NCI-H1048 (cell line): ENCODE measurements at regions not wholly inside any gene's neighbourhood (a gene's known extent, or its start where the extent isn't known, plus 50 kb on each side); places are given as distances from the start of the nearest gene placed in this dataset.
"Not testable (repeated sequence)": the region's sequence is repeated elsewhere in the genome, so short reads cannot be mapped to it uniquely, and the experiment has no call there.

ENCODE experiments used
- DNase-seq: peaks from one replicate; lab custom pipeline; 2025; lab: John Stamatoyannopoulos, UW

- DNase-seq = no peak
Observed at GRCh38 chr3:20637729-20638128, 451.7 kb upstream of the SGO1 start.

DNA sequence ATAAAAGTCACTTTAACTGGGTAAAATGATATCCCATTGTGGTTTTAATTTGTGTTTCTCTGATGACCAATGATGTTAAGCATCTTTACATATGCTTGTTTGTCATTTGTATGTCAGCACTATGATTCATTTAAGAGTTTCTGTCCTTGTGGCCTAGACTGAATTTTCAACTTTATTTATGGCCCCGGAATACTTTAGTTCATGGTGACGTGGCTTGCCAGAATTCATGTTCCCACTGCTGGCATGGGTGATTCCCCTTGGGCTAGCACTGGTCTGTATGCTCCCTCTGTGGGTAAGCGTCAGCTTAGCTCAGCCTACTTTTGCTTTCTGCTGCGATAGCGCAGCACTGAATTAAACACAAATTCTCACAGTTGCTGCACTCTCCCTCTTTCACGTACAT, 436.3 kb upstream of the SGO1 start:
- no peak for DNase-seq

- DNase-seq = not testable (repeated sequence)
Observed at GRCh38 chr3:20618621-20619020, 432.6 kb upstream of the SGO1 start.

- not testable (repeated sequence) for DNase-seq
Observed at GRCh38 chr3:20618181-20618580, 432.2 kb upstream of the SGO1 start.

DNA sequence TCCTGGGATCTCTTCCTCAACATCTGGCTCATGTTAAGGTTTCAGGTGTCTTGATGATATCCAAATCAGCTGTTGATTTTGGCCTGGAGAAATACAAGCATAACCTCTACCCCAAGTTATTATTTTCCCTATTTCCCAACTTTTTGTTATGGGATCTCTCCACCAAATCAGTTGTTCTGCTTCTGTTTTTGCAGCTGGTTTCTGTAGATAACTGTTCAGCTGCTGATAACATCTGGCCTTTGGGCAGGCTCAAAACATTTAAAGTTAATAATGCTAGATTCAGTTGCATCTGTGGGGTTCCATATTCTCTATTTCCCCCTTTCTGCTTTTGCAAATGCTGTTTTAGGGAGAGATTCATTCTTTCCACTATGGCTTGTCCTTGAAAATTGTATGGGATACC, 430.0 kb upstream of the SGO1 start:
- not testable (repeated sequence) for DNase-seq

GRCh38 chr3:20608054-20608738, 422.2 kb upstream of the SGO1 start:
- no peak for DNase-seq

DNA sequence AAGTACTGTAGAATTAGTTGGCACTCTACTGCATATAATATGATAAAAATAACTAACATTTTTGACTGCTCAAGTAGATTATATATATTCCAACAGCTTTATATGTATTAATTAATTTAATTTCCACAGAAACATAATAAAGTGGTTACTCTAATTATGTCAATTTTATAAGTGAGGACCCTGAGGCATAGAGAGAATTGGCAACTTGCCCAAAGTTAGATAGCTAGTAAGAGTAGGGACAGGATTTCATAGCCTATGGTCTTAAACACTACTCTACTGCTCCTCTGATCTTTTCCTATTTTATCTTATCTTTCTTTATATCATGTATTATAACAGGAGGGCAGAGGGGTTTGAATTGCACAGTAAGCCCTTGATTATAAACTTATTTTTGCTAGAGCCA, 418.7 kb upstream of the SGO1 start:
- no peak for DNase-seq

DNA sequence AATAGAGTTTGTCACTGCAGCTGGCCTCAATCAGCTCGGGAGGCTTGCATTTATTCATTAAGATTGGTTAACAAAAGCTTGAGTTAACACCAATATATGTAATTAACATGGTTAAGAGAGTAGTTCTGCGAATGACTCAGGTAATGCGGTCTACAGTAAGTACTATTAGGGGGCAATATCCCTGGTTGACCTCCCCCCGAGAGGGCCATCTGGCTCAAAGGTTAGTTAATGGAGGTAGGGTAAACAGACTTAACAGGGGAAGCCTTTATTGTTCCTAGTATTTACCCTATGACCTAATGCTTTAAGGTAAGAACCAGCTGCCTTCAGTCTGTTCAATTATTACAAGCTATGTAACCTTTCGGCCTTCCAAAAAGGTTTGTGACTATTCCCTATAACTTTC, 403.3 kb upstream of the SGO1 start:
- DNase-seq = no peak

DNA sequence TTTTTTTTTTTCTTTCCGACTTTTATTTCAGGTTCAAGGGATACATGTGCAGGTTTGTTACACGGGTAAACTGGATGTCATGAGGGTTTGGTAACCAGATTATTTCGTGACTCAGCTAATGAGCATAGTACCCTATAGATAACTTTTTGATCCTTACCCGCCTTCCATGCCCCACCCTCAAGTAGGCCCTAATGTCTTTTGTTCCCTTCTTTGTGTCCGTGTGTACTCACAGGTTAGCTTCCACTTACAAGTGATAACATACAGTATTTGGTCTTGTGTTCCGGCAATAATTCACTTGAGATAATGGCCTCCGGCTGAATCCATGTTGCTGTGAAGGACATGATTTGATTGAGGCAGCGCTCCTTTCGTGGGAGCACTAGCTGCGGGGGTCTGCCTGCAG, 402.8 kb upstream of the SGO1 start:
- DNase-seq = no peak

- no peak for DNase-seq
Observed at GRCh38 chr3:20583648-20584047, 397.6 kb upstream of the SGO1 start.

- DNase-seq = no peak
Observed at GRCh38 chr3:20576228-20576627, 390.2 kb upstream of the SGO1 start.

DNA sequence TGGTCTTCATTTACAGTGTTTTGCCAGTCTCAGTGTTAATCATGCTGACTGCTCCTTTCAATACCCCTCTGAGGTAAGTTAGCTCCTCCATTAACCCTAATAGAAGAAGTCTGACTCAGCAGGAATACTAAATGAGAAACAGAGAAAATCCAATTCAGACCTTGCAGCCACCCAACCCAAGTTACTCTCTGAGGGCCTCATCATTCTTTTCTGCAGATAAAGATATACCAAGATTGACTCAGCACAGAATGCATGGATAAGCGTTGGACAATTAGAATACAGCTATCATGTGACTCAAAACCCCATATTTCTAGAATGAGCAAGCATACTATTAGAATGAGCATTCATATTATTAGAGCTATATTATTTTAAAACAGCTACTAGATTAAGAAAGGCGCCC, 389.1 kb upstream of the SGO1 start:
- DNase-seq = no peak

DNA sequence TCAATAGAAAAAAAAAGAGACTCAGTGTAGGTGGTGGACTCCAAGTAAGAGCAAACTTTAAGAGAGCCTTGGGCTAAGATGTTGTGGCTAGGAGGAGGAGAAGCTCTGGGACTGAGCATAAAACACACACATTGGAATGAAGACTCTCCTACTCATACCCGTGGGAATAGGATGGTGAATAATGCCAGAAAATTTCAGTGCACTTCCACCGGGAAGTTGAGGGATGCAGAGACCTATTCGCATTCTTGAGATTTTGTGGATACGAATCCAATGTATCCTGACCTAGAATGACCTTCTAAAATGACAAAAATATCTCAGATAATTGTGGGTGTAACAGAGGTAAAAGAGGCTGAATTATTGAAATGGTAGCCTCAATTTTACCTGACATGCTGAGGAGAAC, 388.7 kb upstream of the SGO1 start:
- DNase-seq = no peak

- DNase-seq = no peak
Observed at GRCh38 chr3:20573175-20573574, 387.2 kb upstream of the SGO1 start.

- no peak for DNase-seq
Observed at GRCh38 chr3:20572473-20572872, 386.5 kb upstream of the SGO1 start.

- no peak for DNase-seq
Observed at GRCh38 chr3:20569310-20569709, 383.3 kb upstream of the SGO1 start.

GRCh38 chr3:20564966-20565365, 379.0 kb upstream of the SGO1 start:
- no peak for DNase-seq

DNA sequence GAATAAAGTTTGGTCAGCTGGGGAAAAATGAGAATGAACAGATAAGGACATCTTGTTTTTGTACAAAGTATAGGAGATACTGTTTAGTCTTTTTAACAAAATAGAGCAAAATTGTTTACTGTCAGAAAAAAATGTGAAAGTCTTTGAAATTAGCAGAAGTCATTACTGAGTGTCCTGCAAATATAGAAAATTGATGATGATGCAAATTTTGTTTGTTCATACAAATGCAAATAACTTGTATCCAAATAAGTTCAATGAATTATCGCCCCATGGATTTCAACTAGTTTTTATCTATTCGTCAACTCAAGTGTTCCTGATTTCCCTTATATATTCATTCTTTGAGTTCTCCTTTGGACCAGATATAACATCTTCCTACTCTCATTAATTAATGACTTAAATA, 378.0 kb upstream of the SGO1 start:
- DNase-seq = no peak

DNA sequence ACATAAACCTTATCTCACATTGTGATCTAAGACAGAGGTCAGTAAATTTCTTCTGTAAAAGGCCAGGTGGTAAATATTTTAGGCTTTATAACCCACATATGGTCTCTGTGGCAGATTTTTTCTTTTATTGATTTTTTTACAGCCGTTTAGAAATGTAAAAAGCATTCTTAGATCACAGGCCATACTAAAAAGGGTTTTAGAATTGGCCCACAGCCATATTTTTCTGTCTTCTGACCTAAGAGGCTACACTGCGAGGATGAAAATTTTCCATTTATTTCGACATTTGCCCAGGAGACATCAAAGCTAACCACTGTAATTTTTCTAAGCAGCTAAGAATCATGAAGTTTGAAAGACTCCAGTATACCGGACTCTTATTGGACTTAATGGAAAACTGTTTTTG, 377.2 kb upstream of the SGO1 start:
- no peak for DNase-seq

- DNase-seq = no peak
Observed at GRCh38 chr3:20561166-20561565, 375.2 kb upstream of the SGO1 start.

GRCh38 chr3:20560446-20560845, 374.4 kb upstream of the SGO1 start:
- not testable (repeated sequence) for DNase-seq

DNA sequence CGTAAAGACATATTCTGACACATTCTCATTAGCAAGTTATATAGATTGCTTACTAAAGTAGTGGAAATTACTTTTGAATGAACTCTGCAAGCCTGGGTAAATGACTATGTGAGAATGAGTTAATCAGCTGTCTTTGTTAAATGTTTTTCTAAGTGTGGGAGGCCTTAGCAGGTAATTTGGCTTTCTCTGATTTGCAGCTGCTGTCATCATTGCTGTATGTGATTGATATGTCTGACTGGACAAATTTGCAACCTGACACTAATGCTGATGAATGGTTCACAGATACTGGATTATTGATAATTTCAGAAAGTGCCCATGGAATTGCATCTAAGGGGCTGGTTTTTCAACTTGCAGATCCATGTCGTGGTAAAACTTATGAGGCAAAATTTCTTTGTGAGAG, 372.2 kb upstream of the SGO1 start:
- no peak for DNase-seq

DNA sequence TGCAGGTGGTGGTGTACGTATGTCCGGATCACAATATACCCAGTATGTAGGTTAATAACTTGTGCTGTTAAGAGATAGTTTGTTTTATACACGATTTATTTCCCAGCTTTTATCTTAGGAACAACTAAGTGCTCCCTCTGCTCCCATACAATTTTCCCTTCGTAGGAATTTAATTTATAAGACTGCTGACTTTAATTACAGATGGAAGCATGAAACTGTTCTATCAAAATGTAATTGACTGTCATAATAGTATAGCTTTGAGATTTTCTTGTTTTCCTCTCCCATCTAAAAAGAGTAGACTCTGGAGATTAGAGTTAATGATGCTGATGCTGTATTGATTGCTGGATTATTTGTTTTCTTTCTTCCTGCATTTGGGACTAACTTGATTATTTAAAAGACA, 370.7 kb upstream of the SGO1 start:
- DNase-seq = no peak

DNA sequence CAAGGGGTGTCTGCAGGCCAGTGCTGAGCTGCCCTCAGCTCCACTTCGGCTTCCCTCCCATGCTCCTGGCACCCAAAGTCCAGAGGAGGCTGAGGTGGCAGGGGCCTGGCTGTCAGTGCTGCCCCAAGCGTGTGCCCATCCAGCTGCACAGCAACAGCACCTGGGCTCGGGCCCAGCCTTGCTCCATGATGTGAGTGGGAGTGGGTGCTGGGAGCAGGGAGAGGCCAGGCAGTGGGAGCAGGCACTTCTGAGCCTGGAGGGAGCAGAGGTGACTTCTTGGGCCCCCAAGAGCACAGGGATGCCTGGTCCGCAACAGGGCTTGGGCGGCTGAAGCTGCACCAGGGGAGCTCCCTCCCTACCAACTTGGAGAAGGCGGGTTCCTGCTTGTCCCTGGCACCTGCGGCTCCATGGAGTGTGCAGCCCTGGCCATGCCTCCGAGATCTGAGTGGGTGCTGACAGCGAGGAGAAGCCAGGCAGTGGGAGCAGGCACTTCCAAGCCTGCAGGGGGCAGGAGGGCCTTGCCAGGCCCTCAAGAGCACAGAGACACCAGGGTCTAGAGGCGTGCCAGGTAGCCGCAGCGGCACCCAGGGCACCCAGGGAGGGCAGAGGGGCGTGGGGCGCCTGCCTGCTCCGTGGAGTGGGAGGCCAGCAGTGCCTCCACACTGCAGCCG, 366.7 kb upstream of the SGO1 start:
- no peak for DNase-seq
